Stimulated activated CD4-positive, alpha-beta T cell treated with anti-CD3 and anti-CD28 coated beads, Interleukin-2, amount 100 ng/mL, for 24 hours (primary cell): ENCODE measurements at regions not wholly inside any gene's neighbourhood (a gene's known extent, or its start where the extent isn't known, plus 50 kb on each side); places are given as distances from the start of the nearest gene placed in this dataset.
"Not testable (repeated sequence)": the region's sequence is repeated elsewhere in the genome, so short reads cannot be mapped to it uniquely, and the experiment has no call there.

Experiments
- DNase-seq, 2 donors: peaks; one replicate each; pipeline ENCODE4 v3.0.0-alpha.2; 2020

DNA sequence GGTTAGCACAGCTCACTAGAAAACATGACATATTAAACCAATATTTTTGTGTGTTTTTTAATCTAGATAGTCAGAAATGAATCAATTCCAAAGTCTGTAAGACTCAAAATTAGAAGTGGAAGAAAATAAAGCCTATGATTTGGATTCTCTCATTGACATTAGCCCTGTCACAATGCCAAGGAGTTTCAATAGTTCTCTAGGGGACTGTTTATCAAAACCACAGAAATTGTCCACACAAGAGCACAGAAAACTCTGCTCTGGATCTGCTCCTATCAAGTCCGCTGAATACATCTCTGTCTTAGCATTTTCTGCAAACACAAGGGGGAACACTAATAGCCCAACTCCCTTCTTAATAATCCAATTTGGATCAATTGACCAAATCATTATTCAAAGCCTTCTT, 152.0 kb downstream of the HS3ST3B1 start:
- no peak for DNase-seq

GRCh38 chr17:14451729-14452191, 150.9 kb downstream of the HS3ST3B1 start:
- DNase-seq: no peak

DNA sequence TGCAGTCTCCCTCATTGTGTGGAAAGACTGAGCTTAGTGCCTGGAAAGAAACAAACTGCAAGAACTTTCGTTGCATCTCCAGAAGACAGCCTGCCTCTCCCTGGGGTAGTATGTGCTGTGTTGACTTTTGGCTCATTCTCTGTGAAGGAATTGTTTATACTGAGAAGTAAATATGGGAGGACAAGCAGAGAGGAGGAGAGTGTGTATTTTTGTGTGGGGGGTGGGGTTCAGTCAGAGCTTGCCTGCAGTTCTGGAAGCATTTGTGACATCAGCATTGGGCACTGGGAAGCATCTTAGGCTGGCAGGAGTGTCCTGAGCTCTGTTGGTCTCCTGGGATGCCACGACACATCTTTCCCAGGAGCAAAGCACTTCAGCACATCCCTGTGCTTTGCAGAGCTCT, 147.9 kb downstream of the HS3ST3B1 start:
- DNase-seq: no peak

DNA sequence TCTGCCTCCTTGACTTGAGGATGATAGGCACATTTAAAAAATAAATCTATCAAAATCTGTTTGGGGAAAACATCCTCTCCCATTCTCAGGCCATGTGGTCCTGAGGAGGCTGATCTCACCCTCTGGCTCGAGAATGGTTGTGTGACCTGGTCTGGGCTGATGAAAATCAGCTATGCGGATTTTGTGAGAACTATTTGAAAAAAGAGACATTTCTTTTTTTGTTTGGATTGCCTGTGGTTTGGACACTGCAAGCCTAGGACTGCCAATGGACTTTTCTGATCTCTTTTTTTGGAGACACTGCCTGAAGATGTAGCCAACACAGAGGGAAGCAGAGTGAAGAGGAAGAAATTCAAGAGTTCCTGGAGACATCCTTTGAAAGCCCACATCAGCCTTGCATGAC, 145.9 kb downstream of the HS3ST3B1 start:
- no peak for DNase-seq

DNA sequence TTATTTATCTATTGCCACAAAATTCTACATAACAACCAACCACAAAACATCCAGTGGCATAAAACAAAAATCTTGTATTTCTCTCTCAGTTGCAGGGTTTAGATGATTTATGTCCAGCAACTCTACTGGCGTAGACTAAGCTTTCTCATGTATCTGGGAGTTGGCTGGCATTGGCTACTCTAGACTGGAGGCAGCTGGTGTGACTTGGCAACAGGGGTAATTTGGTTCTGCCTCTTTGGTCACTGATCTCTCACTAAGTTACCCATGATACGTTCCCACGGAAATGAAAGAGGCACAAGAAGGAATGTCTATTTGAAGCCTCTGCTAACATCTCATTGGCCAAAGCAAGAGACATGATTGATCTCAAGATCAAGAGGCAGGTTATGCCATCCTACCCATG, 144.0 kb downstream of the HS3ST3B1 start:
- no peak for DNase-seq

- DNase-seq: no peak
These were observed 142.1 kb downstream of the HS3ST3B1 start for GRCh38 chr17:14442798-14443528.

GRCh38 chr17:14437176-14437575, 136.3 kb downstream of the HS3ST3B1 start:
- DNase-seq: no peak

DNA sequence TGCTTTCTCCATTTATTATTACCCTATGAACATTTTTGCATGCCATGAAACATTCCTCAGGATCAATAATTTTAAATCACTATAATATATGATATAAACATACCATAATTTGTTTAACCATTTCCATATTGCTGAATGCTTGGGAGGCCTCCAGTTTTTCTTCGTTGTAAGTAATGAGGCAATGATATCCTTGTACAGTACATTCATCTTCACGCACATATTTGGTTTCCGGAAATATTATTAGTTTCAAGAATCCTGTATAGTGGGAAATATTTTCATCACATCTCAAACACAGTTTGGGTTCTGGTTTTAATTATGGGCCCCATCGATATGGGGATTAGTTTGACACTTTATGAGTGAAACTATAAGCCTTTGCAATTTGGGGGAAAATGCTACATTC, 135.4 kb downstream of the HS3ST3B1 start:
- no peak for DNase-seq

- no peak for DNase-seq
These were observed 133.6 kb downstream of the HS3ST3B1 start for GRCh38 chr17:14434506-14434905.

GRCh38 chr17:14432079-14432478, 131.2 kb downstream of the HS3ST3B1 start:
- DNase-seq: no peak

GRCh38 chr17:14429084-14429483, 128.2 kb downstream of the HS3ST3B1 start:
- no peak for DNase-seq

DNA sequence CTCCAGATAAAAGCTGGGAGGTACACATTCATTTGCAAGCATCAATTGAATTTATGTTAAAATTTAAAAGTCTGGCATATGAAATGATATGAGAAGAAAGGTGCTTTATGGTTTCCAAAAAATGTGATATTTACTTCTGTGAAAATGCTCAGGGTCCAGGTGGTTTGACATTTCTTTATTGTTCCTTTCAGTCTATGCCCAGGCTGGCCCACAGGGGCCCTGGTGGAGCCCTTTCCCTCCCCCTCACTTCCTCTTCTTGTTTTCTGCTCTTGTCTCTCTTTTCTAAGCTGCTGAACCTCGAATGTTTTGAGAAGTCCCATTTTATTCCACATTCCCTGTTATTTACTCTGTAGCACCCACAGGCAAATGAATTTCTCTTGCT, 127.8 kb downstream of the HS3ST3B1 start:
- DNase-seq: peak in 1 of 2 donors; percentile 18

DNA sequence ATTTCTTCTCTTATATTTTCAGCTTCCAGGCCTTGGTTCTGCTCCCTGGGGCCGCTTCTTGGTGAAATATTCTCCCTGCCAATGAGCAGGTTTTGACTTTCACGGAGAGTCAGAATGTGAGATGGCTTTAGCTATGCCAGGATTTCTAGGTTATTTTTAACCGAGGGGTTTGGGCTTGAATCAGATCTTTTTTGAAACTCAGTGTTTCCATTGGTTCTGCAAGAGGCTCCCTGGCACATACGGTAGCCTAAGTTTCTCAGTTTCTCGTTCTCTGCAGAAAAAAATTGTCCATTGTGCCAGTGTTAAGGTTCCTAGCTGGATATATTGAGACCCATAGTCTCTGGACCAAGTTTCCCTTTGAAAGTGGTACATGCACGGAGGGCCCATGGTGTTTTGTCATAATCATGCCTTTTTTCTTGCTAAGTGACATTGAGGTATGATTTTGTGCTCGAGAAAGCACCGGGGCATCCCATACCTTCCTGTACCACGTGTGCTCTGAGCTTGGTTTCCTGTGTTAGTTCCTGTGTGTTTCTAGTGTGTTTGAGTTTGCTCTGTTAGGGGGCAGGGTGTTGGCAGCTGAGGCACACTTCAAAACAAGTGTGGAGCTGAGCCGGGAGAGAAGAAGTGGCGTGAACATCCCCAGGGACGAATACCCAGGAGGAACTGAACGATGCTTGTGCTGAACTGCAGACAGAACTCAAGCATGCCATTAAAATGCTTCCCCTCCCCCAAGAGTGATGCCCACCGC, 127.2 kb downstream of the HS3ST3B1 start:
- peak; percentile 32 to 40 for DNase-seq

GRCh38 chr17:14423156-14423555, 122.3 kb downstream of the HS3ST3B1 start:
- not testable (repeated sequence) for DNase-seq

GRCh38 chr17:14417336-14417735, 116.5 kb downstream of the HS3ST3B1 start:
- no peak for DNase-seq

GRCh38 chr17:14409292-14409691, 108.4 kb downstream of the HS3ST3B1 start:
- DNase-seq: no peak

DNA sequence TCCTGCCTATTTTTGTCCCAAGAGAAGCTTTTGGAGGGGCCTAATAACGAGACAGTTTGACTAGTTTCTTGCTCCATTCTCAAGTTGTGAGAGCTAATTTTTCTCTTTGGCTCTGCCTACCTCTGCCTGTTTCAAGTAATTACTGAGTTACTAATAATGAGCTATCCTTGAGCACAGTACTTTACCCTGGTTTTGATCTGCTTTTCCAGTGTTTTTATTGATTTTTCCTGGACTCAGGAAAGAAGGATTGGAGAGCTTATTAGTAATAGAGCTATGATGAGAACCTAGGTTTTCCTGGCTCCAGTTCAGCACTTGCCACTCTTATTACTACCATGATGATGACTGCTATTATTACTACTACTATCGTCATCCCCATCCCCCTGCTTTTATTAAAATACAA, 106.7 kb downstream of the HS3ST3B1 start:
- DNase-seq: no peak

- DNase-seq: no peak
These were observed 104.3 kb downstream of the HS3ST3B1 start for GRCh38 chr17:14405189-14405588.
